GM12874 (cell line): ENCODE measurements at regions not wholly inside any gene's neighbourhood (a gene's known extent, or its start where the extent isn't known, plus 50 kb on each side); places are given as distances from the start of the nearest gene placed in this dataset.

Source experiments
- CTCF ChIP-seq: IDR thresholded peaks from 2 replicates; pipeline ENCODE4 v1.5.1; 2011; ENCODE audit warnings: low read depth, mild to moderate bottlenecking, control low read depth, low read length, moderate library complexity; ENCODE audit not compliant: insufficient read depth

GRCh38 chr2:223219872-223220657, 168.1 kb downstream of the KCNE4 start:
- no peak for TF ChIP-seq CTCF

GRCh38 chr2:223220658-223220925, 168.6 kb downstream of the KCNE4 start:
- TF ChIP-seq CTCF = no peak

GRCh38 chr2:223221139-223221835, 169.3 kb downstream of the KCNE4 start:
- TF ChIP-seq CTCF = no peak

- TF ChIP-seq CTCF = no peak
These were observed 170.4 kb downstream of the KCNE4 start for GRCh38 chr2:223222397-223222796.

- TF ChIP-seq CTCF = no peak
These were observed 171.2 kb downstream of the KCNE4 start for GRCh38 chr2:223223156-223223555.

- TF ChIP-seq CTCF = no peak
These were observed 173.3 kb downstream of the KCNE4 start for GRCh38 chr2:223225266-223225665.

GRCh38 chr2:223226264-223226663, 174.3 kb downstream of the KCNE4 start:
- no peak for TF ChIP-seq CTCF
